ENCODE measurements at regions not wholly inside any gene's neighbourhood (a gene's known extent, or its start where the extent isn't known, plus 50 kb on each side); places are given as distances from the start of the nearest gene placed in this dataset.
"Not testable (repeated sequence)": the region's sequence is repeated elsewhere in the genome, so short reads cannot be mapped to it uniquely, and the experiment has no call there.

DNA sequence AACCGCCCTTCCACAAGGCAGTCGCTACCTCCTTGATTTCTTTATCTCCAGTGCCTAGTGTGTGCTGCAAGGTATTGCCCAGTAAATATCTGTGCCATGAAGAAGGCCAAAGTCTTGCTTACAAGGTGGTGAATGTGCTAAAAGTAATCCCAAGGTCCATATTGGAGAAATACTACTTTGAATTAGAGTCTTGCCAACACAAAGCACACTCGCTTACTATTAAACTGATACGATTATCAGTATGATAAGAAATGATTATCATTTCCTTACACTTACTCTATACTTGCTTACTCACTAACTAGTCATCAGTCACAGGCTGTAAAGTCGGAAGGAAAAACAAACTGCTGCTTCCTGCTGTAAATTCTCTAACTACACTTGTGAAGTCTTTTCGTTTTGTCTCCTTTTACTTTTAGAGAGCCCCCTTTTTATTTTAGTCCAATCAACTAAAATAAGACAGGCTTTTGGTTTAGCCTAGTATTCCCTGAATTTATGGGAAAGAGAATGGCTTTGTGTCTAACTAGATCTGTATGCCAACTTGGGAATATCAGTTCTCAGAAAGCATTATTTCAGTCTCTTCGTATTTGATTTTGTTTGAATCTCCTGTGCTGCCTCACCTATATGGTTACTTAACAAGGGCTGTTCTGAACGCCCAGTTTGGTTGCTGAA is 107.1 kb upstream of the TSC22D2 start:
- DNase-seq (ENCODE audit: low spot score), result no peak

DNA sequence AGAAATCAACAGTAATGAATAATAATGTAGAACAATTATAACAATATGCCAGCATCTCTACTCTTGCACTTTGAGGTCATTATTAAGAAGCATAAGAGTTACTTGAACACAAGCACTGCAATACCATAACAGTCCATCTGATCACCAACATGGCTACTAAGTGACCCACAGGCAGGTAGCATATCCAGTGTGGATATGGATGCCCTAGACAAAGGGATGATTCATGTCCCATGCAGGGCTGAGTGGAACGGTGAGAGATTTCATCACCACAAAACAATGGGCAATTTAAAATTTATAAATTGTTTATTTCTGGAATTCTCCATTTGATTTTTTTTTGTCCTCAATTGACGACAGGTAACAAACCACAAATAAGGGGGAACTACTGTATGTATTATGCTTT is 107.7 kb upstream of the TSC22D2 start:
- DNase-seq (ENCODE audit: low spot score), result no peak

DNA sequence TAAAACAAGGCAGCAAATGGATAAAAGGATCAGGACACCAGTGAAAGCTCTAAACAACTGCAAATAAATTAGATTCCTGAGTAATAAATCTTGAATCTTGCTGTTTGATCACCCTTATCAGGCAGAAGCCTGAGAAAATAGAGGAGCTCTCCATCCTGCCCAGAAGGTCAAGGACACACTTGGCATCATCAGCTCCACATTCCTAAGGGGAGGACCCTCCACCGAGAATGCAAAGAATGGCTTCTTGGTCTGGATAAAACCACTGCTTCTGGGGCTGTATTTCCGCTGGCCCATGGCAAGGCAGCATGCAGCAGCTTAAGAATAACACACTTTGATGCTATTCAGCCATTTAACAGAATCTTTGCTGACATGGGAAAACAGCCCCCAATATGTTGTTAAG is 108.9 kb upstream of the TSC22D2 start:
- no peak for DNase-seq (ENCODE audit: low spot score)

DNA sequence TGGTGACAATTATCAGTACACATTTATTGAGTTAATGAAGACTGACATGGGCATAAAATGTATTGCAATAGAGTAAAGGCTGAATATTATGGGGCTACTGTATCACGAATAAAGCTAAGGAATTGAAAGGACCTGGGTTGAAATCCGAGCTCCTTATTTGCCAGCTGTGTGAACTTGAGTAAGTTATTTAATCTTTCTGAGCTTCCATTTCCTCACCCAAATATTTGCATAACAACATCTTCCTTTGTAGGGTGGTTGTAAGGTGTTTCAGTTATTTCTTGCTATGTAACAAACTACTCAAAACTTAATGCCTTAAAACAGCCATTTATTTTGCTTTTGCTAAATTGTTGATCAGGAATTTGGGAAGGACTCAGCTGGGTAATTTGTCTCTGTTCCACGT is 111.1 kb upstream of the TSC22D2 start:
- DNase-seq (ENCODE audit: low spot score), result no peak

DNA sequence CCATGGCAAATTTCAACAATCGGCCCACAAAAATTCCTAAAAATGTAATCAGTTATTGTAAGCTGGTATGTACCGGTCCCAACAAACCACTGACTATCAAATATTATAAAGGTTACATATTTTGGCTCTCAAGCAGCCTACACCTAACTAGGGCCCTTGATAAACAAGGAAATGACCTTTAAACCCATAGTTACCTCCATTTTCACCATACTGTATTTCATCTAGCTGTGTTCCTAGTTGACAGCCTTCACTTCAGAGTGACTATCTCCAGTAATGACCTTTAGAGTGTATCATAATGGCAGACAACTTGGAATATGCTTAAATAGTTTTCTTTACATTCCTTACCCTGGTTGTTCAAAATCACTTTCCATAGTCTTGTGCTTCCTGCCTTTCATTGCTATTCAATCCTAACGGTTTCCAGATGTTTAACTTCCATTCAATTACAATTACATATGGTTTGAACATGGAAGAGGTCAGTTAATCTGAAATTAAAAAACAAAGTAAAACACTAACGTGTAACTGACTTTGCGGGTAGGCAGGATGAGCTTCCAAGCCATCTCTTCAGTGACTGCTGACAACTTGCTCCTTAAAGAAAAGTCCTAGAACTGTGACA is 111.9 kb upstream of the TSC22D2 start:
- no peak for DNase-seq (ENCODE audit: low spot score)

DNA sequence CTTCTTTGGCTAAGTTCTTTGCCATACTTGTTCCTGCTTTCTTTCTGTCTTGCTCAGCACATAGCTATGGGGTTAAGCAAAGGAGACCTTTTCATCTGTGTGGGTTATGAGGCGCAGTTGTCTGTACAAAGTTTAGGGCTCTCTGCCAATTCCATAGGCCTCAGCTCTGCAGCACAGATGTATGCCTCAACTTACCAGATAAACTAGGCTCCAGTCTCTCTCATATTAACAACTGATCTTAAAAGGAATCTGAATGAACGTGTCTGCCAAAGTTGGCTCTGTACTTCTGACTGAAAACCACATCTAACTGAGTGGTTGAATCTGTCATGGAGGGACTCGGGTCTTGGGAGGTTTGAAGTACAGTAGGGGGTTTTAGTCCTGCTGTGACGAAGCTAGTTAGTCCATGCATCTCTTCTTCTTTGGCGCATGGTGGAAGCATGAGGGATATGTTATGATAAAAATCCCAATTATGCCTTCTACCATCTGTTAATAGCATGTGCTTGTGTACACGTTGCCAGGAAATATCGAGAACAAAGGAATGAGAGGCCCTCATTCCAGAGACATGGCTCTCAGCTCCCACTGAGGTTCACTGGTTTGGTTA is 114.6 kb upstream of the TSC22D2 start:
- DNase-seq (ENCODE audit: low spot score), result peak; percentile 30

DNA sequence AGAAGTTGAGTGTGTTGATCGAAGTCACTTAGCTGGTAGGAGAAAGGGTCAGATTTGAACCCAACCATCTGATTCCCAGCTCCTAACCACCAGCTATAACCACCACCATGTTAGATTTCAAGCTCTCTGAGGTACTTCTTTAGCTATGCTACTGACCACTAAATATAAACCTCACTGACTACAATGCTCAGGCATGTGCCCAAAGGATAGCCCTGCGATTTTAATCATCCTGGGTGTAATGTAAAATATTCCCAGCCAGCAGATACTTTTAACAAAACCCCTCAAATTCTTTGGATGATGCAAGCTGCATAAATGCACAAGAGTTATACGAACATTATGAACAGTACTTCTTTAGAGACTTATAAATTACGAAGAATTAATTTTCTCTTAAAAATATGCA is 115.2 kb upstream of the TSC22D2 start:
- no peak for DNase-seq (ENCODE audit: low spot score)

DNA sequence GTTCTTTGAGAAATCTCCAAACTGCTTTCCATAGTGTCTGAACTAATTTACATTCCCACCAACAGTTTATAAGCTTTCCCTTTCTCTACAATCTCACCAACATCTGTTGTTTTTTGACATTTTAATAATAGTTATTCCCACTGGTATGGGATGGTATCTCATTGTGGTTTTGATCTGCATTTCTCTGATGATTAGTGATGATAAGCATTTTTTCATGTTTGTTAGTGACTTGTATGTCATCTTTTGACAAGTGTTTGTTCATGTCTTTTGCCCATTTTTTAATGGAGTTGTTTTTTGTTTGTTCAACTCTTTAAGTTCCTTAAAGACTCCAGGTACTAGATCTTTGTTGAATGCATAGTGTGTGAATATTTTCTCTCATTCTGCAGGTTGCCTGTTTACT is 116.6 kb upstream of the TSC22D2 start:
- DNase-seq (ENCODE audit: low spot score), result no peak

DNA sequence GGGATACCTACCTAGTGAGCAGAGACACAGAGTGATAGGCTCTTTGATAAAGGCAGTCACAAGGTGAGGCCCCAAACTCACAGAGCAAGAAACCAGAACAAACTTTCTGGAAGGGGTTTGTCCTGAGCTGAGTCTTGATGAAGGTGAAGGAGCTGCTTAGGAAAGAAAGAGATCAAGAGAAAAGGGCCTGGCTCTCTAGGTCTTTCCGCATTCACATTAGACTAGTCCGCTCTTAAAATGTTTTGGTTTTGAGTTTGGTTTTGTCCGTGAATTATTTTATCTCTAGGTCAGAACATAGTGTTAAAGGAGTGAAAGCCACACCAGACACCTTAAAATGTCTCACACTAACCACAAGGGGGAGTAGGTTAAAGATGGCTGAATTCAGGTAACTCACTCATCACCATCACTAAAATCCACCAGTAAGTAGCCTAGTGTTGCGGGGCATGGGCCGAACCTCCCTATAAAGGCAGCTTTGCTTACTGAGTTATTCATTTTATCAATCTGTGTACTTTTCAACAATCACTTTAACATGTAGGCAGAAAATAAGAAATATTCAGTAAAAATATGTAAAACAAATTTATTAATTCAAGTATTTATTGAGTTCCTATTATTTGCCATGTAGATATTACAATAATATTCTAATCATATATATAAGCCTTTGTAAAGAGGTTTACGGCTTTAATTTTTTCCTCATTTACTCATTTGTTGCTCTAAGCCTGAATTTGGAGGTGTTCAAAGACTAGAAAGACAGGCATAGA is 121.5 kb upstream of the TSC22D2 start:
- DNase-seq (ENCODE audit: low spot score), result peak; percentile 12

DNA sequence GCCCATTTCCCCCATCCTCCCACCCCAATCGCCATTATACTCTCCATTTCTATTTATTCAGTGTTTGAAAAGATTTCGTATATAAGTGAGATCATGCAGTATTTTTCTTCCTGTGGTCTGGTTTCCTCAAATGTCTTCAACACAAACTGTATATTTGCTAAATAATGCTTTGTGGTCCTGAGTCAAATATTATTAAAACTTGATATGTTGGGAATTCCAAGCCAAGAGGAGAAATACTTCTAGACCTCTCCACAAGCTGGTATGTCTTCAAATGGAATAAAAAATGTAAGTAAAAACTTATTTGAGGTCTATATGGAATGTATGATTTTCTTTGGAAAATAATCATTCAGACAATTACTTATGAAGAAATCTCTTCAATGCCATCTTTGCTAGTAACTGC is 122.5 kb upstream of the TSC22D2 start:
- no peak for DNase-seq (ENCODE audit: low spot score)

DNA sequence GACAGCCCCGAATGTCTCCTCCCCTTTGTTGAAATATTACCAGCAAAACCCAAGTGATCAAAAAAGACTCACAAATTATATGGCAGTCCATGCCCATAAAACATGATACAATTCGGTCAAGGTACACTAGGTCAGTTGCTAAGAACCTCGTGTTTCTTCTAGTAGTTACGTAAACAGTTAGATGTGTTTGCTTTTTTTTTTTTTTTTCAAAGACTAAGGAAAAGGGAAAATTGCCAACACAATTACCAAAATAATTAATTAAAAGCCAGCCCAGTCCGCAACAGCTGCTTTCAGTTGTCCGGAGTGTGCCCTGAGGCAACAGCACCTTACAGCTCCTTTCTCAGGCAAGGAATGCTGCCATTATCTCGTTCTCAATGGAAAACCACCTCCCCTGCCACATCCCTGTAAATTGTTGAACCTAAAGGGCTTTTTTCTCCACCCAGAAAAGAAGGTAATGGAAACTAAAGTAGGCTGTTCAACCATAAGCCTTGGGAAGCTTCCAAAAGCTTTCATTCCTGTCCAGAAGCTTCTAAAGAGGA is 129.2 kb upstream of the TSC22D2 start:
- no peak for DNase-seq (ENCODE audit: low spot score)

DNA sequence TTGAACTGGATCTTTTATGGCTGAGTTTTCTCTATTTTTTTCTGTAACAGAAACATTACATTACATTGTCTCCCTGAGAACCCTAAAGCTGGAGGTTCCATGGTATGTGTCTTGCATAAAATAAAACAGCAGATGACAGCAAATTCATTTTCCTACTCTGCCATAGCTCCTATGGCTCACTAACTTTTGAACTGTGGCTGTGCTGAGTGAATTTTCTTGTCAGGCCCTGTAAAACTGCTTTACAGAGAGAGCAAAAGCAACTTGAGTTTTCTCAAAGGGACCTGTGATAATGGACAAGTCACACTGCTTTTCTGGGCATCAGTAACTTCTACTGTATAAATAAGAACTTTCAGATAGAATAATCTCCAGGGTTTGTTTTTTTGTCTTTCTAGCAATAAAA is 129.9 kb upstream of the TSC22D2 start:
- DNase-seq (ENCODE audit: low spot score), result no peak

DNA sequence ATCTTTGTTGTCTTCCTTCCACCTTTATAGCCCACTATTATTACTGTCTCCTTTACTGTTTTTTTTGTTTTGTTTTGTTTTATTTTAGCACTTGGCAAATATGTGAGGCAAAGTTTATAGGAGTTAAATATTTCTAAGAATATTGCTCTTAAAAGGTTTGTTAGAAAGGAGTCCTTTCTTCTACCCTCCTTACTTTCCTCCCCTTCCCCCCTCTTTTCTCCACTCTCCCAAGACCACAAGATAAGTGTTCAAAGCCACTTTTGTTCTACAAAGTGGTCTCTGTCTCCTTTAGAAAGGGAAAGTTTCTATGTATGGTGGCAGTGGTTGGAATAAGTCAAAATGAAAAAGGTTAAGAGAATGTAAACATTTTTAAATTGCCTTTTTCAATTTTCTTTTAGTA is 130.7 kb upstream of the TSC22D2 start:
- no peak for DNase-seq (ENCODE audit: low spot score)

DNA sequence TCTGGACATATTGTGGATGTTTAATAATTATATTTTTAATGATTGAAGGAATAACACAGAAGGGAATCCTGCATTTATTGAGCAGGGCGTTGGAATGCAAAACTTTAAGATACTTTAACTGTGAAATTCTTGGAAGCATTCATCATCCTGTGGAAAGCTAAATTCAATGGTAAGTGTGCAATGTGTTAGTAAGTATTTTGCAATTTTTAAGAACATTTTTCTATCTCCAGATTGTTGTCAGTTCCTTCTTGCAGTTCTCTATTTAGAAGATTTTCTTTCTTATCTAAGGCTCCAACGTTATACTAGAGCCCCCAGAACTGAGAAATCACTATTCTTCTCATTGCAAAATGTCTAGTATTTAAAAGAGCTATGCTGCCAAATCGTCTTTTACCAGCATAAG is 132.2 kb upstream of the TSC22D2 start:
- no peak for DNase-seq (ENCODE audit: low spot score)

DNA sequence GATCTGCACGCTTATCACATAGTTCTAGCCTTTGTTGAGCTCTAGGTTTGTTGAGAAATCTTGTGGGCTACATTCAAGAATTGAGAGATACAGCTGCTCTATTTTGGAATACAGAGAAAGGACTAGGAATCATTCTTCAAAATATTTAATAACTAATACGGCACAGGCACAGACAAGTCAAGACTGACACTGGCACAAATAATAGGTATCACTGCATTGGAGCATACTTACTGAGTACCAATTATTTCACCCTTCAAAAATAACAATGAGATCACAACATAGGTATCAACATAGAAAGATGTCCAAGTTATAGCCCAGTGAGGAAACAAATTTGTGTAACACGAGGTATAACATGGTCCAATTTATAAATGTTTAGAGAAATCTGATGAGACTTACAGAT is 133.7 kb upstream of the TSC22D2 start:
- DNase-seq (ENCODE audit: low spot score), result no peak

DNA sequence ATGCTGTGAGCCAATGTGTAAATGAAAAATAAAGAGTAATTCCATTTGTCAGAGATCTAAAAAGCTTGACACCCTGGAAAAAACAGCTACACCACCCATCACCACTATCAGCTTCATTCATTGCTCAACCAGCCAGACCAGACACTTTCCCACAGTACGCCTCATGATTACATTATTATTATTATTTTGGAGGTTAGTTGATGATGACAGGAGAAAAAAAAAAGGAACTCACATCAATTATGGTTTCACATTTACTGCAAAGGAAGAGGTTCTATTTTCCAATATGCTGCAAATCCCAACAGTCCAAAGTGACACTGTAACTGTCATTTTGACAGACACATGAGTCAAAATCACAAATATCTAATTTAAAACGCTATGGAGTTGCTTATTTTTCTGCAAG is 134.7 kb upstream of the TSC22D2 start:
- DNase-seq (ENCODE audit: low spot score), result no peak

DNA sequence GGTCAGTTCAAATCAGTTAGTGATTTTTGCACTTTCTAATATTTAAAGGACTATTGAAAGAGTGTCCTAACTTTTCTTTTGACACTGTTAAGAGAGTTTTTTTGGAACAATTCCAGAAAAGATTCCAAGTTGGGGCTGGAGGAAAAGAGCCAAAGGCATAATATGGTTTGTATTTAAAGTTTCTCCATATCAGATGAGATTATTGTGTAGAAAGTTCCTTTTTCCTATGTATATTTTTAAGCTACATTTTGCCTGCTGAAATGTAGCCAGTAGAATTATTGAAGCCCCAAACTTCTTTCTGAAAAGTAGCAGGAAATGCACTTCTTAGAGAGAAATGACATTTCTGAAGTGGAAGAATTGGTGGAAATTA is 136.5 kb upstream of the TSC22D2 start:
- no peak for DNase-seq (ENCODE audit: low spot score)

DNA sequence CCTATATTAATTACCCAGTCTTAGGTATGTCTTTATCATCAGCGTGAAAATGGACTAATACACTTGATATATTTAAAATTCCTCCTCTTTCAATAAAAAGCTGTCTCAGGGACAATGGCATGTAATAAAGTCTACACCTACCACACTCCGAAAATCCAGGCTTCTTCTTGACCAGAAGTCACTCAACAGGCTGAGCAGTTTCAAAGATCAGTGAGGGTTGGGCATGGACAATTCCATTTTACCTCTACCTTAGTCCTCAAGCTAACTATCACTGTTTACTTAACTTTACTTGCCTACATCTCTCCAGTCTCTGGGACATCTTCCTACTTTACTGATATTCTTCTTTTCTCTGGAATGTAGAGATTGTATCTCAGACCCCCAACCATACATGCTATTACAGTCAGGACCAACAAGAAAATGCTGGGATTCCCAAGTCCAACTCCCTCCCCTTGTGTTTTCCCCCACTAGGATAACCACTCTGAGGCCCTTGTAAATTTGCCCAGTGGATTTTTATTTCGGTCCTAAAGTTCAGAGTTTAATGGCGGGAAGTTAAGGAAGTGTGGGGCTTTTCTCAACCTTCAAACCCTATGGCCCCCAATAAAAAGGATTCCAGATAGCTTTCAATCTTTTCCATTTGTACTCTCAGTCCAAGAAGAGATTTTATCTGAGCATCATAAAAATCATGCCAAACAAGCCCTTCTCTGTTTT is 137.1 kb upstream of the TSC22D2 start:
- no peak for DNase-seq (ENCODE audit: low spot score)

DNA sequence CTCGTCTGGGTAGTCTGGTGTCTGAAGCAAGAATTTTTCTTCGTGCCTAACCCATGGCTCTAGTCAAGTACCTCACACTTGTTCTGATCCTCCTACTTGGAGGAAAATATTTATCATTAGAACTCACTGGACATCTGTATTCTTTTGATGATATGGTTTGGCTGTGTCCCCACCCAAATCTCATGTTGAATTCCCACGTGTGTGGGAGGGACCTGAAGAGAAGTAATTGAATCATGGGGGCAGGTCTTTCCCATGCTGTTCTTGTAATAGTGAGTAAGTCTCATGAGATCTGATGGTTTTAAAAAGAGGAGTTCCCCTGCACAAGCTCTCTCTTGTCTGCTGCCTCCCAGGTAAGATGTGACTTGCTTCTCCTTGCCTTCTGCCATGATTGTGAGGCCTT is 137.7 kb upstream of the TSC22D2 start:
- not testable (repeated sequence) for DNase-seq (ENCODE audit: low spot score)

DNA sequence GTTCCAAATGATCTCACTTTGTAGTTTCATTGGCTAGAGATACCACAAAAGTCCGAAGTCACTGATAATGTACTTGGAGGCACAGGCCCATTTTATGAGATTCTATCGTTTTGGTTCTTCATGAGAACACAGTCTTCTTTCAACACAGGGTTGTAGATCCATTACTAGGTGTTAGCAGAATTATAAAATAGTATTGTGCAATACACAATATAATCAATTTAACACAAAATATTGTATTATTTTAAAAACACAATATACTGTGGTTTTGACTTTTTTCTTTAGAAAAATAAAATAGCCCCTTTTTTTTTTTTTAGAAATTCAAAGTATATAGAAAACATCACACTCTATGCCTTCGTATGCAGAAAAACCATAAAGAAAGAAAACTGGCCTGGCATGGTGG is 138.6 kb upstream of the TSC22D2 start:
- DNase-seq (ENCODE audit: low spot score), result no peak

DNA sequence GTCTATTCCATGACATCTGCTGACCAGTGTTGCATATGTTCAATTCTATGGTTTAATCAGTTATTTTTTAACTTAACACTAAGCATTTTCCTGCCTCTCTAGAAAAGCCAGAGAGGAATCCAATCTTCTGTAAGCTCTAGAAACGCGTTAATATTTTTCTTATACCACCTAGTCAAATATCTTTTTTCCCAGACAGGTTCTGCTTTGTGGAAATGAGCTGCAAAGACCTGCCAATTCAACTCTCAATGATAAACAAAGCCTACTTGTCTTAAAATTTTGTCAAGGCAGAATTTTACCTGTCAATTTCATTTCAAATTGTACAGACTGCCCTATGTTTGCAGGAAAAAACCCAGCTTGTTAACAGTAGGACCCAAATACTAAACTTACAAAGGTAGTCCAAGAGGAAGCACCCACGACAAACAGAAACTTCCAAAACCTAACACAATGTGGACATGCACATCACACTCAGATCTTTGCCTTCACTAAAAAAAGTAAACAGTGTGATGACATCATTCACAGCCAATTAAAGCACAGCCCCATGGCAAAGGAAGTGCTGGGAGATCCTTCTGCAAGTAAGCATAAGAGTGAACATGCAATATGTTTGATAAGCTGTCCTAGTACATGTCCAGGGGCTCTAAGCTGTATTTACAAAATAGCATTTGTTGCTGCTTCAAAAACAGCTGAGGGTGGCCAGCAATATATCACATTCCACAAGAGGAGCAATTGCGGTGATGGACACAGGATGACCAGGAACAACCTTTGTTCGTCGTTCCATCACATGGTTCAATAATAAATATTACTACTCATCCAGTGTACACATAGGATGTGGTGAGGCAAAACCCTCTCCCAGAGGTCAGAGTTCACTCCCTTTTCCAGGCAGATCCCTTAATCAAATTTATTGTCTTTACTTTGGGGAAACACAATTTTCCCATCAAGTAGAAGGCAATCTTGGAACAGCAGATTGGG is 139.4 kb upstream of the TSC22D2 start:
- no peak for DNase-seq (ENCODE audit: low spot score)
